ENCODE measurements at regions not wholly inside any gene's neighbourhood (a gene's known extent, or its start where the extent isn't known, plus 50 kb on each side); places are given as distances from the start of the nearest gene placed in this dataset.

DNA sequence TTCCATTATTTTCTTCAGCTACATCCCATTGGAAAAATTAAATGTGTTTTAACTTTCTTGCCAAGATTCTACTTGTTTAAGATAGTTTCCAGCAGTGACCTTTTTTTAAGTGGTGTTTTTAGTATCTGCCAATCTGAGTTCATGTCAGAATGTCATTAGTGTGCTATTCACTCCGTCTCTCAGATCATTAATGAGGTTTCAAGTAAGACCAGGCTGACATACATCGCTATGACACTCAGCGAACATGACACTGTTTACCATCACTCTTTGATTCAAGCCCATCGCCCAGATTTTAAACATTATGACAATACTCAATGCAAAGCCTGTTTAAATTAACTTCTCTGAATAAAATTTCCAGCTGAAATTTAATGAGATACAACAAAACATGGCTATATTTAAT lies 272.0 kb upstream of the KYNU start:
- TF ChIP-seq POLR2A (IDR thresholded peaks at IDR 0.05) (no peak), POLR2AphosphoS5 (IDR thresholded peaks at IDR 0.05) (no peak), EP300 (IDR thresholded peaks at IDR 0.05) (no peak)
- TF ChIP-seq, protein P1, sequence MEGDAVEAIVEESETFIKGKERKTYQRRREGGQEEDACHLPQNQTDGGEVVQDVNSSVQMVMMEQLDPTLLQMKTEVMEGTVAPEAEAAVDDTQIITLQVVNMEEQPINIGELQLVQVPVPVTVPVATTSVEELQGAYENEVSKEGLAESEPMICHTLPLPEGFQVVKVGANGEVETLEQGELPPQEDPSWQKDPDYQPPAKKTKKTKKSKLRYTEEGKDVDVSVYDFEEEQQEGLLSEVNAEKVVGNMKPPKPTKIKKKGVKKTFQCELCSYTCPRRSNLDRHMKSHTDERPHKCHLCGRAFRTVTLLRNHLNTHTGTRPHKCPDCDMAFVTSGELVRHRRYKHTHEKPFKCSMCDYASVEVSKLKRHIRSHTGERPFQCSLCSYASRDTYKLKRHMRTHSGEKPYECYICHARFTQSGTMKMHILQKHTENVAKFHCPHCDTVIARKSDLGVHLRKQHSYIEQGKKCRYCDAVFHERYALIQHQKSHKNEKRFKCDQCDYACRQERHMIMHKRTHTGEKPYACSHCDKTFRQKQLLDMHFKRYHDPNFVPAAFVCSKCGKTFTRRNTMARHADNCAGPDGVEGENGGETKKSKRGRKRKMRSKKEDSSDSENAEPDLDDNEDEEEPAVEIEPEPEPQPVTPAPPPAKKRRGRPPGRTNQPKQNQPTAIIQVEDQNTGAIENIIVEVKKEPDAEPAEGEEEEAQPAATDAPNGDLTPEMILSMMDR (IDR thresholded peaks at IDR 0.05): no peak
